MV-4-11 (cell line): ENCODE measurements at regions not wholly inside any gene's neighbourhood (a gene's known extent, or its start where the extent isn't known, plus 50 kb on each side); places are given as distances from the start of the nearest gene placed in this dataset.

ENCODE experiments used
- DNase-seq: peaks from one replicate; lab custom pipeline; 2025; lab: John Stamatoyannopoulos, UW

DNA sequence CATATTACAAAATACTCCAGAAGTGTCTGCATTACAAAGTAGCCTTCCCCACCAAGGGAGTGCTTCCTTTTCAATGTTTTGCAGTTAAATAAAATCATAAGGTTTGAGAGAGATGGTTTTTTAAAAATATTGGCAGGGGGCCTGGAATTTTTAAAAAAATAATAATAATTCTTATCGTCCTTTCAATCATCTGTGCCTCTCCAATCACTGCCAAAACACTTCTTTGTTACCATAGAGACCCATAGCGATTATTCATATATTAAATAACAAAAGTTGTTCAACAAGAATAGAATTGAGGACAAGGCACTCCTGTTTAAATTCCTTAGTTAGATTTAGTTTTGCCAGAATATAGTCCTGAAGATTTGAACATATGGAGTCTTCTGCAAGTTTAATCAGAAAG is 203.1 kb downstream of the FAT4 start:
- no peak for DNase-seq

DNA sequence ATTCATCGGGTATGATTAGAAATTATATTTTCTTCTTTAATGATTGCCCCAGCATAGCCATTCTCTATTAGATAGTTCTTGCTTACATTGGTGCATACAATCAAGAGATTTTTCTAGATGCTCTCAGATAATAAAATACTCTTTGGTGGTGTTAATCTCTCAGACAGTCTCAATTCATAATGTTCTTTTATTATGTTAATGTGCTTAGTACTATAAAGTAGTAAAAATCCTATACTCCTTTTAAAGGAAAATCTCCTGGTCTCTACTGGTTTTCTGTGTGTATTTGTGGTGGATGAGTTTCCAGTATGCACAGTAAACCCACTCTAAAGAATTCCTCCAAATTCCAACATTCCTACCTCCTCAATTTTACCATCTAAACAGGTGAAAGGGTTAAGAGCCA is 203.5 kb downstream of the FAT4 start:
- DNase-seq: no peak

DNA sequence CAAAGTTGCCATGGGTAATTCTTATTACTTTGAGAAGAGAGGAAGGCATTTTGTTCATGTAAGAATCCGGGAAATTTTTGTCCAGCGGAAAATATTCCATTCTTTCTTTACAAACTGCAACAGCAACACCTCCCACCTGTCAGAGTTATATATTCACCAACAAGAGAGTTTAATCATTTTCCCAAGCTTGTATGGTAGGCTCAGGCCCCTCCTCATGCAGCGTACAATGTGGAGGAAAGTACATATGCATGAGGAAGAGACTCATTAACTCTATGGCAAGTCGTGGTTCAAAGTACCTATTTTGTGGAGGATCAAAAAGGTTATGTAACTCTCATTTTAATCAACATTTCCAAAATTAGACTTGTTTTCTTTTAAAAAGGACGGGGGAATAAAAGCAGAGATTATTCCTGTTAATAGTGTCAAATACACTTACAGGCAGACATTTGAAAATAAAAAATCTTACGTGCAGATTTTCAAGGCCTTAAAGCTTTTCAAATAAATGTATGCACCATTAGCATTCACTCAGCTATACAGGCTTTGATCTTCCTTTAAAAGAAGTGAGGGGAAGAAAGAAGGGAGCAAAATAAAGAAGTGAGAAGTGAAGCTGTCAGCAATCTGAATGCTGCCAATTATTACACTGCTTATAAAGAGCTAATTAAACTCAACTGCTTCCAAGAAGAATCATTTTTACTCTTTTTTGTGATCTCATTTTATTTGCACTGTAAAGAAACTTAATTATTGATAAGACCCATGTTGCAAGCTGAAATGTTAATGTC is 204.8 kb downstream of the FAT4 start:
- no peak for DNase-seq

DNA sequence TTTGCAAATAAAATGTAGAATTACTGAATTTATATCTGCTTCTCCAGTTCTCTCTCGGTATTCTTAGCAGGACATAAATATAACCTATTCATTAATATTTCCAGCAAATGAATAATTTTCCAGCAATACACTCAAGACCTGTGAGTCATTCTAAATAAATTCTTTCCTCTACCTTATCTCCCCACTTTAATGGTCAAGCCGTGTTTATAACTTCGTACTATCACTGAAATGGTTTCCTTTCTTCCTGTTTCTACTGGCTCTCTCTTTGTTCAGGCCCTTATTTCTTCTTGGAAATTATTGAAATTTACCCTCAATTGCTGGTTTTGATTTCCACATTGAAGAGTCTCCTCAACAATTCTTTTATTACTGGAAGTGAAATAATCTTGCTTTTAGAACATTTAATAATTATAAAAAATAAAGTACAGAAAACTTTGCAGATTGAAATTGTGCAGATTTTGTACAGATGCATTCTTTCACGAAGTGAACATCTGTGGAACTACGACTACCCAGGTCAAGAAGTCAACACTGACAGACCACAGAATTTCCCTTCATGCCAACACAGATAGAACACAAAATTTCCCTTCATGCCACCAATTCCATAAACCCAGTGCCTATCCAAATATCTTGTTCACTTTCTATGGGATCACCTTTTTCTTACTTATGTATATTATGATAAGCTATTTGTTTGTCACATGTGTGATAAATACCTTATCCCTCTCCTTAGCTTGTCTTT is 205.7 kb downstream of the FAT4 start:
- no peak for DNase-seq

DNA sequence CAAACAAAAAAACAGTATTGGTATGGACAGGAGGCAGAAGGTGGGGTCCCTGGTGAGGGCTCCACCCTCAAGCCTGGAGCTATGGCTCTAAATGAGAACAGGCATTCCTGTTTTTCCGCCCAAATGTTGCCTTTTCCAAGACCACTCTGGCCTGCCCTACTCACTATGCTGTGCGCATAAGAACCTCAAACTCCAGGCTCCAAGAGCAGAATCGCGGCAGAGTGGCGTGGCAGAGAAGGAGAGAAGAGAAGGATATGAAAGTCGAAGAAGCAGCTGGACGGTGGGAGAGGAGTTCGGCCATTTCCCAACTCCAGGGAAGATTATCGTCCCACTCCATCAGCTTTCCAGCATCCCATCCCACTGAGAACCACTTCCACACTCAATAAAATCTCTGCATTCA is 207.8 kb downstream of the FAT4 start:
- DNase-seq: no peak

DNA sequence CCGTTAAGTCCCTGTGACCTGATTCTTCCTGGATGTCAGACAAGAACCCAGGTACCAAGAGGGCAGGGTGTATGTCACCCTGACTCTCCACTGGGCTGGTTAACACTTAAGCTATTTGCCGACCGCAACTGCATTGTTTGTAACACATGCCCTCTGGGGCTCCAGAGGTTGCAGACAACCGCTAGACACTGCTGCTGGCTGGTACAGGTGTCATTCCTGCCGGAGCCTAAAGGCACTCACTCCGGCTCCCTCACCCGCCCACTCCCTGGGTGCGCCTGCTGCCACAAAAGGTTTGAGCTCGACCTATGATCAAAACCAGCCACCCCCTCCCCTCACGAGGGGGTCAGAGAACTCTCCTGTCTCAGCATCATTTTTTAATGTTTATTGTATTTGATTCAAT is 208.2 kb downstream of the FAT4 start:
- DNase-seq: no peak

DNA sequence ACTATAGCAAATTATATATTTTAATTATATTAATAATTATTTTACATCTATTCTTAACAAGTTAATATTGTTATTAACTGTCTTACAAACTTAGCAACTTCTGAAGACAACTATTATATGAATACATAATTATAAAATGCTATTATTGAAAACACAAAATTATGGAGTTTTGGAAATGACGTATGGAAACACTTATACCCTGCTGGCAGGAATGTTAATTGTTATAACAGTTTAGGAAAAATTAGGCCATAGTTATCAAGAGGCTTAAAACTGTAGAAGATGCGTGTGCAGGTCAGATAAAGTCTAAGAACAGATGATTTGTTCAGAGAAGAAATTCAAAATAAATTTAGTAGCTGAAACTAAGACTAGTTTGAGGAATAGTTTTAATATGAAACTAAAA is 211.7 kb downstream of the FAT4 start:
- no peak for DNase-seq

DNA sequence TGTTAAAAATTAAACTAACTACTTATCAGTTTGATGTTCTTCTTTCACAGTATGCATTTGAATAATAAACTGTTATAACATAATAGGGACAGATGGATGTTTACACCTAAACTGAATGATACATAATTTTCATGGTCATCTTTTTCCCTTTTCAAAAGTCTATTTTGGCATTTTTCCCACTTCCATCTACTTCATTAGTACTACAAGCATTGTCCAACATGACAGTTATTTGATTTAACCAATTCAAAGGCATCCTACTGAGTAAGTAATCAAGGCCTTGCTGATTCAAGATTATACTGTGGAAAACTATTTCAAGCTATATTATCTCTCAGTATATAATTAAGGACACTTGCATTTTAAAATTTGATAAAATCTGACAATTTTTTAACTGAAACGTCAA is 212.9 kb downstream of the FAT4 start:
- DNase-seq: no peak

DNA sequence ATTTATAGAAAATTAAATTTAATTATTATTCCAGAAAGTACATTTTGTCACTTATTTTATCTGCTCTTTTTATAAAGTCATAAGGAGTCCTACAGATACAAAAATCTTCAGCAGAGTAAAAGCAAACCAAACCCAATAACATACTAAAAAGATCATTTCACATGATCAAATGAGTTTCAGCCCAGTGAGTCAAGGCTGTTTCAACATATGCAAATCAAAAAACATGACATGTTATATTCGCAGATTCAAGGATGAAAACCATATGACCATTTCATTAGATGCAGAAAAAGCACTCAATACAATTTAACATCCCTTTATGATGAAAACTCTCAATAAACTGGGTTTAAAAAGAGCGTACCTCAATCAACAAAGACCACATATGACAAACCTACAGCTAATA is 214.3 kb downstream of the FAT4 start:
- no peak for DNase-seq

DNA sequence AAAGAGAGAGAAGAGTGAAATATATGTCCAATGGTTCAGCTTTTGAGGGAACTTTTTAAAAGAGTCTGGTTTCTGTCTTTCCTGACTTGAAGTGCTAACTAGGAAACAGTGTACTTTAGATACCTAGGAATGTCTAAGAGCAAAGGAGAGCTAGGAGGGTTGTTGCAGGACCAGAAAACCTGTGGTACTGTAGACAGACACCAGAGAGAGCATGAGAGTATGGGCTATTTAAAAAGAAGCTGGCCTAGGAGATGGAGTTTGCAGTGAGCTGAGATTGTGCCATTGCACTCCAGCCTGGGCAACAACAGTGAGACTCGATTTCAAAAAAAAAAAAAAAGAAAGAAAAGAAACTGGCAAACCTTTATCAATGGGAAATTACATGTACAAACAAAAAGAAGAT is 223.9 kb downstream of the FAT4 start:
- no peak for DNase-seq

DNA sequence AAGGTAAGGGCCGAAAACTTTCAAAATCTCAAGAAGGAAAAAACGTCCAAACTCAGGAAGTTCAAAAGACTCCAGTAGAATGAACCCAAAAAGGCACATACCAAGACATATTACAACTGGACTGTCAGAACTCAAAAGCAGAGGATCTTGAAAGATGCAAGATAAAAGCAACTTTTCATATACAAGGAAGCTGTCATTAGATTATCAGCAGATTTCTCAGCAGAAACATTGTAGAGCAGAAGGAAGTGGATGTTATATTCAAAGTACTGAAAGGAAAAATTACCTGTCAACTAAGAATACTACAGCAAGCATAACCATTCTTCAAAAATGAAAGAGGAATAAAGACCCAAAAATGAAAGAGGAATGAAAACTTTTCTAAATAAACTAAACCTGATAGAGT is 224.9 kb downstream of the FAT4 start:
- DNase-seq: no peak

DNA sequence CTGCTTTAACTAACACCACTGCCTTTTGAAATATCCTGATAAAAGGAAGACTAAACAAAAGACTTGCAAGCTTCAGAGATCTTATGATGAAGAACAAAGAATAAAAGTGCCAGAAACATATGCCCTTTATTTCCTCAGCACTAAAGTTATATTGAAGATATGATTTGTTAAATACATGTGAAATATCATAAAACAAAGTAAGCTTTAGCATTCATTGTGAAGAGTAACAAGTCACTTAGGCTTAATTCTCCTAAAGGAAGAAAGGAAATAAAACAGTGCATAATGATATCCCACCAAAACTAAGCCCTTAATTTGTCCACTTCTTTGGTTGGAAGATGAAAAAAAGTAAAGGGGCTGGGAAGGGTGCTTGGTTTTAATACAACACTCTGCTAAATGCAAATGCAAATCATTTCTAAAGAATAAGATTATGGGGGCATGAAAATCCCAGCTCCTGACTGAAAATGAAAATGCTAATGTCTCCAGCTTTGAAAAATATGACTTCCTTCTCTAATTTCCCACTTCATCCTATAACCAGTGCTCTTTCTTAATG is 227.2 kb downstream of the FAT4 start:
- no peak for DNase-seq

DNA sequence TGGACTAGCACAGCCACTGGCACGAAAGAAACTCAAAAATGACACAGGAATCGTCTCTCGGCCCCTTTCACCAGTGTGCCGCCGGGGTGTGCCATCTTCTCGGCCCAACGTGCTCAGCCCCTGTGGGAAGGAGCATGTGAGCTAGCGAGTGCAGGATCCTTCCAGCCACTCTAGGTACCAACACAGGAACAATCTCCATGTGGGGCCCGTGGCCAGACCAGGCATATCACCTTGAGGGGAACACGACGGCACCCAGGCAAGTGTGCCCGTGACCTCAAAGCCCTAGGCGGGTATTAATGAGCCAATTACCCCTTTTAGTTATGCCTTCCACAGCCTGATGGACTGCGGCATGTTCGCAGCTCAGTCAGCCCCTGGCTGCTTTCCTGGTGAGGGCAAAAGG is 231.5 kb downstream of the FAT4 start:
- no peak for DNase-seq

DNA sequence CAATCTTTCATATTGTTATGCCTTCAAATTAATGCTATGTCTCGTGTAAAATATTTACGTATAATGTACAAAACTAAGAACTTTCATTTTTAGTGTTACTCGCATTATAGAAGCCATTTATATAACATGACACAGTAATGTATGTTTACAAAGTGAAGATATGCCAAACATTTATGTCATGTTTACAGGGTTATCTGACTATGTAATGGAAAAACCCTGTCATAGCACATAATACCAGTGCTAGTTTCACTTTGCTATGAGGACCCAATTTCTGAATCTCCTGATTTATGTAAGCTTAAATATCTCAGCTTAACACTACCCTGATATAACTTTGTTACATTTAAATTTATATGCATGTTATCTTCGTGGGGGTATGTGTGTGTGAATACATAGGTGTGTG is 233.1 kb downstream of the FAT4 start:
- no peak for DNase-seq

DNA sequence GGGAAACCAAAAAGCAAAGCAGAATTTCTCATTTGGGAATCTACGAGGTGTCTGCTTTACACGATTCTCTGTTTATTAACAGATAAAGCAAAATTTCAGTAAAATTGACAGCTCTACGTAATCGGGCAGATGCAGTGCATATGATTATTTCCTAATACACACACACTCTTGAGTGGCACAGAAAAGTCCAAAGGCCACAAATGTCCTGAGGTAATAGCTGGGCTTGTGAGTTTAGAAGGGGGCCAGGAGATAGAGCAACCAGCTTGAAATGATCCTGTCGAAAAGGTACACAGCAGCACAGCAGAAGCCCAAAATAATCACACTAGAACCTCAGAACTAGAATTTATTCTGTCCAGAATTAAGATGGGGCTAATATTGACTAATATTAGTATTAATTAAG is 236.0 kb downstream of the FAT4 start:
- DNase-seq: no peak

DNA sequence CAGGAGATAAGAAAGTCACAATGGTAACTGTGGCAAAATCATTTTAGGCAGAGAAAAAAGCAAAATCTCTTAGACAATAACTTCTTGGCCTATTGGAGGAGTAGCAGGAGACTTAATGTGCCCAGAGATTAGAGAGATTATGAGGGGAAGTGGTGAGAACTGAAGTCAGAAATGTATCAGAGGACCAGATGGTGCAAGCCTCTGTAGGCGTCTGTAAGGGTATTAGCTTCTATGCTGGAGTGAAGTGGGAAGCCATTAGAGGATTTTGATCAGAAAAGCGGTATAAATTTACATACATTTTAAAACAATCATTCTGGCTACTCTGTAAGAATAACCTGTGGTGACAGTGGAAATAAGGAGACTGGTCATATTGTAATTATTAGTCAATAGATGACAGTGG is 236.7 kb downstream of the FAT4 start:
- DNase-seq: no peak

DNA sequence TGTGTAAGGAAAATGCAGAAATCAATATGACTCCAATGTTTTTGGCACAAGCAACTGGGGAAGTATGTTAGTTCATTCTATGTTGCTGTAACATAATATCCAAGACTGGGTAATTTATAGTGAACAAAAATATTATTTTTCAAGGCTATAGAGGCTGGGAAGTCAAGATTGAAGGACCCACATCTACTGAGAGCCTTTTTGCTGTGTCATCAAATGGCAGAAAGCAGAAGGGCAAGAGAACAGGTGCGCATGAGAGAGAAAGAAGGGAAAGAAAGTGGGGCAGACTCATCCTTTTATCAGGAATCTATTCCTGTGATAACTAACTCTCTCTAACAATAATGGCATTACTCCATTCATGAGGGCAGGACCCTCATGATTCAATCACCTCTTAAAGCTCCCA is 237.2 kb downstream of the FAT4 start:
- DNase-seq: no peak

DNA sequence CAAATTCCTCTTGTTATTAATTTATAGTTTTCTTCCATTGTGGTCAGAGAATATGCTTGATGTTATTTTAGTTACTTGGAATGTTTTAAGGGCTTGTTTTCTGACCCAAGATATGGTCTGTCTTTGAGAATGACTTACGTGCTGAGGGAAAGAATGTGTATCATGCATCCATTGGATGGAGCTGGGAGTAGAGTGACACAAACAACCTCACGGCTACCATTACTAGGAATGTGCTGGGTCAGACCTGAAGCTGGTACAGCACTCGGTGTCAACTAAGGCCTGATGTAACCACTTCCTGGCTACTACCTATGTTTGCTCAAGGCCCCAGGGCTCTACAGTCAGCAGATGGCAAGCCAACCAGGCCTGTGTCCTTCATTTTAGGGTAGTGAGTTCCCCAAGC is 257.8 kb downstream of the FAT4 start:
- no peak for DNase-seq

DNA sequence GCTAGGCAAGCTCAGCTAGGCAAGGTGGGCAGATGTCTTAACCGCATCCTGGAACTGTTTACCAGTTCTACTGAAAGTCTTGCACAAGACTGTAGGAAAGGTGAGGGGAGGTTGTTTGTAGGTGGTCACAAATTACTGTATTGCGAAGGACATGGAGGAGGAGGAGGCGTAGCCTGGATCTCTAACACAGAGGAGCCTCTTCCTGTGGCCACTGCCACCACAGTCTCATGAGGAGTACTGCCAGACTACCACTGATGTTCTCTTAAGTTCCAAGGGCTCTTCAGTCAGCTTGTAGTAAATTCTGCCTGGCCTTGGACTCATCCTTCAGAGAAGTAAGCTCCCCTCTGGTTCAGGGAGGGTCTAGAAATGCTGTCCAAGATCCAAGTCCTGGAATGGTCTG is 258.6 kb downstream of the FAT4 start:
- DNase-seq: no peak

DNA sequence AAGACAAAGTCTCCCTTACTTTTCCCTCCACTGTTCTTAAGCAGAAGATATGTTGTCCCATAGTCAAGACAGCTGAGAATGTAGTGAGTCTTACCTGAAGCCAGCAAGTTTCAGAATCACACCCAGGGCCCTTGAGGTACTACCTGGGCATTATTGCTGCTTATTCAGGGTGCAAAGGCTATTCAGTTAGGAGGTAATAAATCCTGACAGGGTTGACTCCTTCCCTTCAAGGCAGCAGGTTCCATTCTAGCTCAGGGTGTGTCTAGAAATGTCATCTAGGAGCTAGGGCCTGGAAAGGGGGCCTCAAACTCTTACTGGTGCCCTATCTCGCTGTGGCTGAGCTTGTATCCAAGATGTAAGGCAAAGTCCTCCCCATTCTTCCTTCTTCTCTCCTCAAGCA is 259.0 kb downstream of the FAT4 start:
- no peak for DNase-seq

DNA sequence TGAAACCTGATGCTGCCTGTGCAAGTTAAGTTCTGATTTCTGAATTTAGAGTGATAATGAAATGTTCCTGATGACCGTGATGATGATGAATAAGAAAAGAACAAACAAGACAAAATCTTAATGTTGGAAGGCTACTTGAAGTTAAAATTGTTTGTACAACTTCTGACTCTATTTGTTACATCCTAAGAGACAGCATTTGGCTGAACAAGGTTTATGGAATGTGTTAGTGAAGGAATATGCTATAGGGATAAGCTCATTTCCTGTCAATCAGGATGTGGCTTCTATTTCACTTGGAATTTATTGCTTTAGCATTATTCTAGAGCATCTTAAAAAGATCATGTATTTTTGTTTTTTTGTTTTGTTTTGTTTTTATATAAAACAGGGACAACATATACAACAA is 267.5 kb downstream of the FAT4 start:
- no peak for DNase-seq

DNA sequence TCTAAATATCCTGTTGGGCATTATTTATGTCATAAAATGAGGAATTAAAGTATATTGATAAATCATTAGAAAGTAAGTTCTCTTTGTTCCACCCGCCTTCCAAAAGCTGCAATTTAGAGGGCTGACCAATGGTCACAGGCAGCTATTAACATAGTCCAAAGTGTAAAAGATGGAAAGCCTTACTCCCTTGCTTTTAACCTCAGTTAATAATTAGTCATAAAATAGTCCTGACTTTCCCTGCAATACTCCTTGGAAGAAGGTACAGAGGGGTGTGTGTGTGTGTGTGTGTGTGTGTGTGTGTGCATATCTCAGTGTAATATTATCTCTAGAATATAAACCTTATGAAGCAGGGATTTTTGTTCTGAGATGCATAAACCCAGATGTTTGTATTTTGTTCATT is 275.4 kb downstream of the FAT4 start:
- no peak for DNase-seq

DNA sequence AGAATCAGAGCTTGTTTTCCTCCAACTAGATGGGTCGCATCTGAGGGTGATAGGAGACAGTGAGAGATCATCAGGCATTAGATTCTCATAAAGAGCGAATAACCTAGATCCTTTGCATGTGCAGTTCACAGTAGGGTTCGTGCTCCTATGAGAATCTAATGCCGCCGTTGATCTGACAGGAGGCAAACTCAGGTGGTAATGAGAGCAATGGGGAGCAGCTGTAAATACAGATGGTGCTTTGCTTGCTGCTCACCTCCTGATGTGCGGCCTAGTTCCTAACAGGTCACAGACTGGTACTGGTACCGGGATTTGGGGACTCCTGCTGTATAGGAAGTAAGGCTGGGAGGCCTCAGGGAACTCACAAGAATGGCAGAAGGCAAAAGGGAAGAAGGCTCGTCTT is 276.5 kb downstream of the FAT4 start:
- DNase-seq: no peak
